ENCODE measurements at regions not wholly inside any gene's neighbourhood (a gene's known extent, or its start where the extent isn't known, plus 50 kb on each side); places are given as distances from the start of the nearest gene placed in this dataset.
"Not testable (repeated sequence)": the region's sequence is repeated elsewhere in the genome, so short reads cannot be mapped to it uniquely, and the experiment has no call there.

DNA sequence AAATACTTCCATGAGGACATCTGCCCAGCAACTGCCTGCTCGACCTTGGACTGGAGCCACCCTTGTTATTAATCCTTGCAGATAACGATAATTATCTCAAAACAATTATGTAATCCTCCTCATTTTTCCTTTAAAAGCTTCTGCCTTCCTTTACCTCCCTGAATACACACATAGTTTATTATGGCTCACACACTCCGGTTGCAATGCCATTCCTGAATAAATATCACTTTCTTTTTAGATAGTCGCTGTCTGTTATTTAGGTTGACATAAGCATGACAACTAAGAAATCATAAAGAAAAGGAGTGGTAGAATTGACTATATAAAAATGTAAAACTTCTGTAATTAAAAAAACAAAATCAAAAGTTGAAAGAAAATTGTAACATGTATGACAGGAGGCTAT is 64.8 kb downstream of the B4GALT7 start:
- H3K4me3 ChIP-seq (ENCODE audit: insufficient read depth, low read length, poor library complexity, severe bottlenecking); H3F3A ChIP-seq (ENCODE audit: insufficient read depth); H3K36me3 ChIP-seq (ENCODE audit: low read length); H4K20me1 ChIP-seq (ENCODE audit: low read depth, low read length); H3K9me2 ChIP-seq (replicated peaks; ENCODE audit: insufficient read depth, low read length); H3K4me2 ChIP-seq (ENCODE audit: low read depth, low read length, poor library complexity, severe bottlenecking); H3K27me3 ChIP-seq (ENCODE audit: low read length); H3K27ac ChIP-seq (ENCODE audit: low read depth, low read length); H3K9ac ChIP-seq (ENCODE audit: low read length); H3K9me3 ChIP-seq (ENCODE audit: insufficient read depth, low read length); H2AFZ ChIP-seq (ENCODE audit: low read depth, low read length, severe bottlenecking); H3K79me2 ChIP-seq (ENCODE audit: insufficient read depth, low read length): not testable (repeated sequence)

DNA sequence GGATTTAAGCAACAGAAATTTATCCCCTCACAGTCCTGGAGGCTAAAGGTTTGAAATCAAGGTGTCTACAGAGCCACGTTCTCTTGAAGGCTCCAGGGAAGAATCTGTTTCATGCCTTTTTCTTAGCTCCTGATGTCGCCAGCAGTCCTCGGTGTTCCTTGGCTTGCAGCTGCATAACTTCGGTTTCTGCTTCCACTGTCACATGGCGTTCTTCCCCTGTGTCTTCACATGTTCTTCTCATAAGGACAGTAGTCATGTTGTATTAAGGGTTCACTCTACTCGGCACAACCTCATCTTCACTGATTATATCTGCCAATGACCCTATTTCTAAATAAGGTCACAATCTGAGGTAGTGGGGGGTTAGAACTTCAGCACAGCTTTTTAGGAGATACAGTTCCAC is 65.2 kb downstream of the B4GALT7 start:
- not testable (repeated sequence) for H3K9me2 ChIP-seq (replicated peaks; ENCODE audit: insufficient read depth, low read length); H3K36me3 ChIP-seq (ENCODE audit: low read length); H3K4me3 ChIP-seq (ENCODE audit: insufficient read depth, low read length, poor library complexity, severe bottlenecking)

DNA sequence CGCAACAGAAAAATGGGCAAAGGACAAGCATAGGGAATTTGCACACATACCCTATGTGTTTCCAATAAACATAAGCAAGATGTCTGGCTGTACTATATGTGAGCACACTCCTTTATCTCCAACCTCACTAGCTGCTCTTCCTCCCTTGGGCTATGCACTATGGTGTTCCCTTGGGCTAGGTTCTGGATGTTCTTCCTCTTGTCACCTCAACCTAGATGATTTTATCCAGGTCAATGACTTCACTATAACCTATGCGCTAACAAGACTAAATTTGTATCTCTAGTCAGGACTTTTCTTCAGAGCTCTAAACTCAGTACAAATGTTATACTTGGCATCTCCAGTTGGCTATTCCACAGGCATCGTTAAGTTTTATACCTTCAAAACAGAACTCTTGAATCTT is 66.0 kb downstream of the B4GALT7 start:
- H3K27ac ChIP-seq (ENCODE audit: low read depth, low read length); H3K27me3 ChIP-seq (ENCODE audit: low read length); H3K4me3 ChIP-seq (ENCODE audit: insufficient read depth, low read length, poor library complexity, severe bottlenecking); H3K4me2 ChIP-seq (ENCODE audit: low read depth, low read length, poor library complexity, severe bottlenecking); H3K79me2 ChIP-seq (ENCODE audit: insufficient read depth, low read length); H4K20me1 ChIP-seq (ENCODE audit: low read depth, low read length); H3K9me3 ChIP-seq (ENCODE audit: insufficient read depth, low read length); H3K9ac ChIP-seq (ENCODE audit: low read length); H3K9me2 ChIP-seq (replicated peaks; ENCODE audit: insufficient read depth, low read length); H3K36me3 ChIP-seq (ENCODE audit: low read length); H3F3A ChIP-seq (ENCODE audit: insufficient read depth); H2AFZ ChIP-seq (ENCODE audit: low read depth, low read length, severe bottlenecking): not testable (repeated sequence)

More for the DNA sequence above, 65.2 kb downstream of the B4GALT7 start:
- H3K27me3 ChIP-seq (ENCODE audit: low read length); H4K20me1 ChIP-seq (ENCODE audit: low read depth, low read length); H3K27ac ChIP-seq (ENCODE audit: low read depth, low read length); H3F3A ChIP-seq (ENCODE audit: insufficient read depth); H3K4me2 ChIP-seq (ENCODE audit: low read depth, low read length, poor library complexity, severe bottlenecking); H3K9me3 ChIP-seq (ENCODE audit: insufficient read depth, low read length); H3K79me2 ChIP-seq (ENCODE audit: insufficient read depth, low read length); H2AFZ ChIP-seq (ENCODE audit: low read depth, low read length, severe bottlenecking); H3K9ac ChIP-seq (ENCODE audit: low read length): not testable (repeated sequence)

DNA sequence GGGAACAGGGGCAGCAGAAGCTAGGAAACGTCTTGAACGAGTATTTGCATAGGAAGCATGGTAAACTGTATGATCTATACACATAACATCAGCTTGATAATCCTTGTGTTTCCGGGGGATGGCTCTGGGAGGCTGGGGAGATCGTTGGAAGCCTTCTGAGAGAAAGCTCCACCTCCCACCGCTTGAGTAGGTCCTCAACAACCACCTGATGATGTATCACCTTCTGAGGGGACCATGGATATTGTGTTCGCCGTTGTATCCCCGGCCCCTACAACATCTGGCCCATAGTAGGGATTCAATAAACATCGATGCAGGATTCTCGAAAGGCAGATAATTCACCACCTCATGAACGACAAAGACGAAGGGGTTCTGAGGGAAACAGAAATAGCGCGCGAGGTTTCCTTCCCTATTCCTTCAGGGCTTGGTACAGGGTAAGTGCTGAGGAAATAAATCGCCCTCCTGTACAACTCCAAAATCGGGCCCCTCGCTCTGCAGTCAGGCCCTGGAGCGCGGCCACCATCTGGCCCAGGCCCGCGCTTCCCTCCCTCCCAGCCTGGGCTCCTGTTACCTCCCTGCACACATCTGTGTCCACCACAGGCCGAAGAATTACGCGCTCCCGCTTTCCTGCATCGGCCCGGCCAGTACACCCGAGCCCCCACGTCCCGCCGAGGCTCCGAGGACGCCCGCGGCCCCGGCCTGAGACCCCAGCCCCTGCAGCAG is 71.3 kb downstream of the B4GALT7 start:
- H3K79me2 ChIP-seq (ENCODE audit: insufficient read depth, low read length); H3K4me3 ChIP-seq (ENCODE audit: insufficient read depth, low read length, poor library complexity, severe bottlenecking); H4K20me1 ChIP-seq (ENCODE audit: low read depth, low read length); H3F3A ChIP-seq (ENCODE audit: insufficient read depth); H3K27ac ChIP-seq (ENCODE audit: low read depth, low read length); H3K9me2 ChIP-seq (replicated peaks; ENCODE audit: insufficient read depth, low read length); H3K9ac ChIP-seq (ENCODE audit: low read length); H3K9me3 ChIP-seq (ENCODE audit: insufficient read depth, low read length); H2AFZ ChIP-seq (ENCODE audit: low read depth, low read length, severe bottlenecking); H3K27me3 ChIP-seq (ENCODE audit: low read length); H3K36me3 ChIP-seq (ENCODE audit: low read length): not testable (repeated sequence)
- peak overlapping the region; percentile 37 for H3K4me2 ChIP-seq (ENCODE audit: low read depth, low read length, poor library complexity, severe bottlenecking)

DNA sequence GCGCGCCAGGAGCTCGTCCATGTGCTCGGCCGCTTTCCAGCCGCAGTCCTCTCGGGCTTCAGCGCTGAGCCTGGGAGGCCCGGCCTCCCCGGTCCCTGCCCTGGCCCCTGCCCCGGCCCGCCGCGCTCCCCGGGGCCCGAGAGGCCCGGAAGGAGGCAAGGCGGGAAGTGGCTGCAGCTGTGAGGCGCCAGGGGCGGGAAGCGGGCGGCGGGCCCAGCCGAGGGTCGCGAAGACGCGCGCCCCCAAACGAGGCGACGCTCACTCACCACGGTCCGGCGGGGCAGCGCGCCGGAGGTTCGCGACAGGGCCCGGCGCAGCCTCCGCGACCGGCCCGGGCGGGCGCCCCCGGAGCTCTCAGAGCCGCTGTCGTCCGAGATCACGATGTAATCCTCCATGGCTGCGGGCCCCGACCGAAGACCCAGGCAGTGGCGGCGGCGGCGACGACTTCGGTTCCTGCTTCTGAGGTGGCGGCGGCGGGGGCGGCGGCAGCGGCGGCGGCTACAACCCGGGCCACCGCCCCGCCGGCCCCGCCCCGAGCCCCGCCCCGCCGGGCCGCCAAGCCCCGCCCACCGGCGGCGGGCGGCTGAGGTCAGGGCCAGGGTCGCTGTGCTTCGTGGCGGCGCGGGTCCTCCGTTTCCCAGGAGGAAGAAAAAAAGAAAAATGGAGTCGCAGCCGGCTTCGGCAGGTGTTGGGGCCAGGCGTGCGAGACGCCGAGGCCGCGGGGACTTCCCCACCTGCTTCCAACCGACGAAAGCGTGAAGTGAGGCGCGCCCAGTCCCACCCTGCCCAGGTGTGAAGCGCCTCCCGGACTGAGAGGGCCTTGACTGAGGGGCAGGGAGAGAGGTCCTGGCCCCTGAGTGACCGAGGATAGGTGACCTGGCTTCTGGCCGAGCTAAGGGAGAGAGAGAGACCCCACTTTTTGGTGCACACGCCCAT is 72.1 kb downstream of the B4GALT7 start:
- not testable (repeated sequence) for H3K9ac ChIP-seq (ENCODE audit: low read length); H3K4me3 ChIP-seq (ENCODE audit: insufficient read depth, low read length, poor library complexity, severe bottlenecking); H3K27ac ChIP-seq (ENCODE audit: low read depth, low read length)

More for the DNA sequence above, 72.1 kb downstream of the B4GALT7 start:
- not testable (repeated sequence) for H3K9me2 ChIP-seq (replicated peaks; ENCODE audit: insufficient read depth, low read length); H3K79me2 ChIP-seq (ENCODE audit: insufficient read depth, low read length); H3K36me3 ChIP-seq (ENCODE audit: low read length); H2AFZ ChIP-seq (ENCODE audit: low read depth, low read length, severe bottlenecking); H3K27me3 ChIP-seq (ENCODE audit: low read length); H3F3A ChIP-seq (ENCODE audit: insufficient read depth); H4K20me1 ChIP-seq (ENCODE audit: low read depth, low read length); H3K4me2 ChIP-seq (ENCODE audit: low read depth, low read length, poor library complexity, severe bottlenecking); H3K9me3 ChIP-seq (ENCODE audit: insufficient read depth, low read length)

All from SU-DHL-6 (cell line).